C4-2B (cell line): ENCODE measurements at regions not wholly inside any gene's neighbourhood (a gene's known extent, or its start where the extent isn't known, plus 50 kb on each side); places are given as distances from the start of the nearest gene placed in this dataset.

Experiments used
- ZFX ChIP-seq: fragments of 450-650 bp; IDR thresholded peaks from 2 replicates; pipeline ENCODE4 v1.6.1; 2017
- TF ChIP-seq, protein P1 (sequence below): fragments of 450-650 bp; conservative IDR thresholded peaks from 2 replicates; pipeline ENCODE4 v1.5.1; 2017; ENCODE audit warnings: mild to moderate bottlenecking

DNA sequence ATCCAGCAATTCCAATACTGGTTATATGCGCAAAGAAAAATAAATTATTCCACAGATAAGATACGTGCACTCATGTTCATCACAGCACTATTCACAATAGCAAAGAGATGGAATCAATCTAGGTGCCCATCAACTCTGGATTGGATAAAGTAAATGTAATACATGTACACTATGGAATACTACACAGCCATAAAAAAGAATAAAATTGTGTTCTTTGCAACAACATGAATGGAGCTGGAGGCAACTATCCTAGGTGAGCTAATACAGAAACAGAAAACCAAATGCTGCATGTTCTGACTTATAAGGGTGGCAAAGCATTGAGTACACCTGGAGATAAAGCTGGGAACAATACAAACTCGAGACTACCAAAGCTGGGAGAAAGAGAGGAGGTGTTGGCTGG lies 787.3 kb downstream of the KCNT2 start:
- TF ChIP-seq, protein P1, sequence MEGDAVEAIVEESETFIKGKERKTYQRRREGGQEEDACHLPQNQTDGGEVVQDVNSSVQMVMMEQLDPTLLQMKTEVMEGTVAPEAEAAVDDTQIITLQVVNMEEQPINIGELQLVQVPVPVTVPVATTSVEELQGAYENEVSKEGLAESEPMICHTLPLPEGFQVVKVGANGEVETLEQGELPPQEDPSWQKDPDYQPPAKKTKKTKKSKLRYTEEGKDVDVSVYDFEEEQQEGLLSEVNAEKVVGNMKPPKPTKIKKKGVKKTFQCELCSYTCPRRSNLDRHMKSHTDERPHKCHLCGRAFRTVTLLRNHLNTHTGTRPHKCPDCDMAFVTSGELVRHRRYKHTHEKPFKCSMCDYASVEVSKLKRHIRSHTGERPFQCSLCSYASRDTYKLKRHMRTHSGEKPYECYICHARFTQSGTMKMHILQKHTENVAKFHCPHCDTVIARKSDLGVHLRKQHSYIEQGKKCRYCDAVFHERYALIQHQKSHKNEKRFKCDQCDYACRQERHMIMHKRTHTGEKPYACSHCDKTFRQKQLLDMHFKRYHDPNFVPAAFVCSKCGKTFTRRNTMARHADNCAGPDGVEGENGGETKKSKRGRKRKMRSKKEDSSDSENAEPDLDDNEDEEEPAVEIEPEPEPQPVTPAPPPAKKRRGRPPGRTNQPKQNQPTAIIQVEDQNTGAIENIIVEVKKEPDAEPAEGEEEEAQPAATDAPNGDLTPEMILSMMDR = no peak
- no peak for TF ChIP-seq ZFX
